HL-60 (cell line): ENCODE measurements at regions not wholly inside any gene's neighbourhood (a gene's known extent, or its start where the extent isn't known, plus 50 kb on each side); places are given as distances from the start of the nearest gene placed in this dataset.

ENCODE experiments used
- DNase-seq, 2 experiments: peaks; one replicate each; pipeline ENCODE4 v3.0.0-alpha.2; 2010 to 2020; ENCODE audit warnings: low read depth in 1 of 2, low spot score in 1 of 2
- H3K27ac ChIP-seq: fragments of 250-450 bp; sonication (Bioruptor Pico); replicated peaks from 2 replicates; pipeline ENCODE4 v1.5.1; 2020; ENCODE audit warnings: mild to moderate bottlenecking, moderate library complexity
- H3K27me3 ChIP-seq: fragments of 250-450 bp; sonication (Bioruptor Pico); 2 replicates; pipeline ENCODE4 v1.5.1; 2021; ENCODE audit warnings: mild to moderate bottlenecking, moderate library complexity; ENCODE audit not compliant: insufficient read depth, poor library complexity, severe bottlenecking
- H3K4me3 ChIP-seq: replicated peaks from 2 replicates; pipeline ENCODE4 v1.5.1; 2011; ENCODE audit warnings: mild to moderate bottlenecking, control low read depth, low read length; ENCODE audit not compliant: insufficient read depth
- GABPA ChIP-seq: IDR thresholded peaks from 2 replicates; pipeline ENCODE4 v1.6.1; 2012; ENCODE audit warnings: low read depth
- POLR2AphosphoS5 ChIP-seq: IDR thresholded peaks from 2 replicates; pipeline ENCODE4 v1.6.1; 2012; ENCODE audit warnings: low read depth
- SPI1 ChIP-seq: IDR thresholded peaks from 2 replicates; pipeline ENCODE4 v1.6.1; 2012; ENCODE audit warnings: low read depth, mild to moderate bottlenecking, borderline replicate concordance
- TF ChIP-seq, protein P1 (sequence below): IDR thresholded peaks from one replicate; pipeline ENCODE4 v1.5.1; 2011; ENCODE audit warnings: low read length, control low read depth, inconsistent platforms; ENCODE audit not compliant: insufficient read depth
- TF ChIP-seq, protein P2 (sequence below): IDR thresholded peaks from 2 replicates; pipeline ENCODE4 v1.6.1; 2012; ENCODE audit warnings: low read depth; ENCODE audit not compliant: insufficient replicate concordance

DNA sequence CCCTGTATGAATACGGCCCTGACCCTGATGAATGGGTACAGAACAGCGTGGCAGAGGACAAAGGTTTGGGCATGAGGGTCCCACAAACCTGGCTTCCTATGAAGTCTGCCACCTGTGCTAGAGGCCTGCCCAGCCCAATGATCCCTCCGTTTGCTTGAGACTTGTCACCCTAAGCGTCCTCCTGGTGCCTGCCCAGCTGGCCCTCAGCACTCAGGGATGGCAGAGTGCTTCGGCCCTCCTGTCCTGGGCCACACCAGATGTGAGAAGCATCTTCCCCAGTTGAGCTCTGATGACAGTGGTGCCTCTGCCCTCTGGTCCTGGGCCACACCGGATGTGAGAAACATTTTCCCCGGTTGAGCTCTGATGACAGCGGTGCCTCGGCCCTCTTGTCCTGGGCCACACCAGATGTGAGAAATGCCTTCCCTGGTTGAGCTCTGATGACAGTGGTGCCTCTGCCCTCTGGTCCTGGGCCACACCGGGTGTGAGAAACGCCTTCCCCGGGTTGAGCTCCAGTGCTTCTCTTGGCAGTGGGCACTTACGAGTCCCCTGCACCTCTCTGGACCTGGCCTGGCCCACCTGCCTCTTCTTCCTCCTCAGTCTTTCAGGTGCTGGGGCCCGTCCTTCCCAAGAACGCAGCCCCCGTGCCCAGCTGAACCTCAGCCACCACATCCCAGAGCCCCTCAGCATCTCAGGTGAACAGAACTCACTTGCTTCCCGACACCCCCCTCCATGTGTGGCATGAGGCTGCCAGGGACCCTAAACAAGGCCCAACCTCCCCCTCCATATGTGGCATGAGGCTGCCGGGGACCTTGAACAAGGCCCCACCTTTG, 253.1 kb upstream of the IRX1 start:
- DNase-seq: no peak
- Histone ChIP-seq H3K4me3 (no peak overlapping the region), H3K27me3 (no peaks in the 10 kb centered on the region), H3K27ac (no peak overlapping the region)
- TF ChIP-seq, protein P1, sequence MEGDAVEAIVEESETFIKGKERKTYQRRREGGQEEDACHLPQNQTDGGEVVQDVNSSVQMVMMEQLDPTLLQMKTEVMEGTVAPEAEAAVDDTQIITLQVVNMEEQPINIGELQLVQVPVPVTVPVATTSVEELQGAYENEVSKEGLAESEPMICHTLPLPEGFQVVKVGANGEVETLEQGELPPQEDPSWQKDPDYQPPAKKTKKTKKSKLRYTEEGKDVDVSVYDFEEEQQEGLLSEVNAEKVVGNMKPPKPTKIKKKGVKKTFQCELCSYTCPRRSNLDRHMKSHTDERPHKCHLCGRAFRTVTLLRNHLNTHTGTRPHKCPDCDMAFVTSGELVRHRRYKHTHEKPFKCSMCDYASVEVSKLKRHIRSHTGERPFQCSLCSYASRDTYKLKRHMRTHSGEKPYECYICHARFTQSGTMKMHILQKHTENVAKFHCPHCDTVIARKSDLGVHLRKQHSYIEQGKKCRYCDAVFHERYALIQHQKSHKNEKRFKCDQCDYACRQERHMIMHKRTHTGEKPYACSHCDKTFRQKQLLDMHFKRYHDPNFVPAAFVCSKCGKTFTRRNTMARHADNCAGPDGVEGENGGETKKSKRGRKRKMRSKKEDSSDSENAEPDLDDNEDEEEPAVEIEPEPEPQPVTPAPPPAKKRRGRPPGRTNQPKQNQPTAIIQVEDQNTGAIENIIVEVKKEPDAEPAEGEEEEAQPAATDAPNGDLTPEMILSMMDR: no peak
- TF ChIP-seq POLR2AphosphoS5 (no peak), SPI1 (no peak), GABPA (no peak)
- TF ChIP-seq, protein P2, sequence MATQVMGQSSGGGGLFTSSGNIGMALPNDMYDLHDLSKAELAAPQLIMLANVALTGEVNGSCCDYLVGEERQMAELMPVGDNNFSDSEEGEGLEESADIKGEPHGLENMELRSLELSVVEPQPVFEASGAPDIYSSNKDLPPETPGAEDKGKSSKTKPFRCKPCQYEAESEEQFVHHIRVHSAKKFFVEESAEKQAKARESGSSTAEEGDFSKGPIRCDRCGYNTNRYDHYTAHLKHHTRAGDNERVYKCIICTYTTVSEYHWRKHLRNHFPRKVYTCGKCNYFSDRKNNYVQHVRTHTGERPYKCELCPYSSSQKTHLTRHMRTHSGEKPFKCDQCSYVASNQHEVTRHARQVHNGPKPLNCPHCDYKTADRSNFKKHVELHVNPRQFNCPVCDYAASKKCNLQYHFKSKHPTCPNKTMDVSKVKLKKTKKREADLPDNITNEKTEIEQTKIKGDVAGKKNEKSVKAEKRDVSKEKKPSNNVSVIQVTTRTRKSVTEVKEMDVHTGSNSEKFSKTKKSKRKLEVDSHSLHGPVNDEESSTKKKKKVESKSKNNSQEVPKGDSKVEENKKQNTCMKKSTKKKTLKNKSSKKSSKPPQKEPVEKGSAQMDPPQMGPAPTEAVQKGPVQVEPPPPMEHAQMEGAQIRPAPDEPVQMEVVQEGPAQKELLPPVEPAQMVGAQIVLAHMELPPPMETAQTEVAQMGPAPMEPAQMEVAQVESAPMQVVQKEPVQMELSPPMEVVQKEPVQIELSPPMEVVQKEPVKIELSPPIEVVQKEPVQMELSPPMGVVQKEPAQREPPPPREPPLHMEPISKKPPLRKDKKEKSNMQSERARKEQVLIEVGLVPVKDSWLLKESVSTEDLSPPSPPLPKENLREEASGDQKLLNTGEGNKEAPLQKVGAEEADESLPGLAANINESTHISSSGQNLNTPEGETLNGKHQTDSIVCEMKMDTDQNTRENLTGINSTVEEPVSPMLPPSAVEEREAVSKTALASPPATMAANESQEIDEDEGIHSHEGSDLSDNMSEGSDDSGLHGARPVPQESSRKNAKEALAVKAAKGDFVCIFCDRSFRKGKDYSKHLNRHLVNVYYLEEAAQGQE: no peak

DNA sequence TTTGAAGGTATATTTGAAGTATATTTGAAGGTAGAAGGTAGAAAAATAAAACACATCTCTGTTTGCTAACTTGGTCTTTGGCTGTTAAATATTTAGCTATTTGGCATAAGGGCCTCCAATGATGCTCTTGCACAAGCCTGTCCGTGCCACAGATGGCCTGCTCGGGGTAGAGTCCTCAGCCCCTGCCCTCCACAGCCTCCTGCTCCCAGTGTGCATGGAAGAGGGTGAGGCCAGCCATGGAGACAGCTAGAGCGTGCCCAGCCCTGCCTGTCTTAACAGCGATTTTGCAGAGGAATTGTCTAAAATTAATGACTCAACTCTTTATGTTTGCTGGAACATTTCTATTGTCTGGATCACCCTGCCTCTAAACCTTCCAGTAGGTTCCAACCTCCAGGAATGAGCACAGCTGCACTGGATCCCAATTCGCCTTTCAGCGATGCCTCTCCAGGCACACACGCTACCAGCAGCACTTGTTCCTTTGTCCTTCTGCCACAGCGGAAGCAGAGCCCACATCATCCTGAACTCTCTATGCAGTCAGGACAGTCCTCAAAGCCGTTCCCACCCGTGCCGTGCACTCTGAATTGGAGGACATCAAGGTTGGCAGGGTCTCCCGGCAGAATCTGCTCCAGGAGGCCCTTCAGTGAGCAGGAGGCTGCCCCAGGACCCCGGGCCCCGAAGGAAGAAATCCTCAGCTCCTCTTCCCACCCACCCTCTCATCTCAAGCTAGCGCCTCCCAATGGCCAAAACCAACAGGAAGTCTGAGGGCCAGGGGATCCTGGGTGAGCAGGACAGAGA, 254.0 kb upstream of the IRX1 start:
- Histone ChIP-seq H3K27me3 (no peaks in the 10 kb centered on the region), H3K4me3 (no peak overlapping the region), H3K27ac (no peak overlapping the region)
- no peak for DNase-seq
- TF ChIP-seq POLR2AphosphoS5 (no peak), GABPA (no peak), SPI1 (no peak)
- TF ChIP-seq, protein P2: no peak

DNA sequence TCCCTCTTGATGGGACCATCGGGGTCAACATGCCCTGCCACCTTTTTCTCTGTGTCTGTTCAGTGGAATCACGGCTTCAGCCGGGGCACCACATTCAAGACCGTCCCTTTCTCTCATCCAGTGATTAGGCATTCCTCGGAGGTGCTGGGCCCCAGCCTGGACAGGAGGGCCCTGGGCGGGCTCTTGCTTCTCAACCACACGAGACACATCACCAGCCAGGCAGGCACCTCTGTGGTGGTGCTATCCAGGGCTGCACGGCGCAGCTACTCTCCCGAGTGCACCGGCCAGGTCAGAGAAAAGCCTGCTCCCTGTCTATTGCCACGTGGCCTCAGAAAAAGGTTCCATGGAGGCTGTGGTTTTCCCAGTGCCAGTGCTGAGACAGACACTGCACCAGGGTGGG, 255.2 kb upstream of the IRX1 start:
- TF ChIP-seq POLR2AphosphoS5 (no peak), SPI1 (no peak), GABPA (no peak)
- TF ChIP-seq, protein P2: no peak
- TF ChIP-seq, protein P1: no peak
- Histone ChIP-seq H3K27me3 (no peaks in the 10 kb centered on the region), H3K27ac (no peak overlapping the region), H3K4me3 (no peak overlapping the region)
- DNase-seq: no peak
